ENCODE measurements at regions not wholly inside any gene's neighbourhood (a gene's known extent, or its start where the extent isn't known, plus 50 kb on each side); places are given as distances from the start of the nearest gene placed in this dataset.

DNA sequence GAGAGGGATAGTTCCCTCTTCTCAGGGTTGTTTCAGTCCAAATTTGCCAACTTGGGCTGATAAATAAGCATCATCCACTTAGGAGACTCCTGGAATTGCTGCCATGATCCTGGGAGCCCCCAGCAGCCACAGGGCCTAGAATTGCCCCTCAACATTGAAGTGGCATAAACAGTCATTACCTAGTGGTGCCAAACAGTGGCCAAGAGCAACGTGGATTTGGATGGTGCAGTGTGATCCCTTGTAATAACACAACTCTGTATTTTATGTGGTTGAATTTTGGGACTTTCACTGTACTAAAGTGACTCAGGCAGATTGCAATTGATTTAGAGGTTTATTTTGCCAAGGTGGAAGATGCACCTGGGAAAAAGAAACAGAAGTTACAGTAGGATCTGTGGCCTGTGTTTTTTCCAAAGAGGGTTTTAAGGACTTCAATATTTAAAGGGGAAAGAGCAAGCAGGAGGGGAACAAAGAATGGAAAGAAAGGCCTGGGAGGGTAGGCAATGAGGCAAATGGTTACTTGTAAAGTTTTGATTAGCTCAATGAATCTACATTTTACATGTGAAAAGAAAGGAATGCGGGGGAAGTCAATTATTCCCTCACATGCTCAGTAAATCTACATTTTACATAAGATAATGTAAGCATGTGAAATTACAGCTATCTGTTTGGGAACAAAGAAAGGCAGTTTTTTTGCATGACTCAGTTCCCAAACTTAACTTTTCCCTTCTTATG is 168.0 kb upstream of the NOX3 start:
- DNase-seq = no peak

DNA sequence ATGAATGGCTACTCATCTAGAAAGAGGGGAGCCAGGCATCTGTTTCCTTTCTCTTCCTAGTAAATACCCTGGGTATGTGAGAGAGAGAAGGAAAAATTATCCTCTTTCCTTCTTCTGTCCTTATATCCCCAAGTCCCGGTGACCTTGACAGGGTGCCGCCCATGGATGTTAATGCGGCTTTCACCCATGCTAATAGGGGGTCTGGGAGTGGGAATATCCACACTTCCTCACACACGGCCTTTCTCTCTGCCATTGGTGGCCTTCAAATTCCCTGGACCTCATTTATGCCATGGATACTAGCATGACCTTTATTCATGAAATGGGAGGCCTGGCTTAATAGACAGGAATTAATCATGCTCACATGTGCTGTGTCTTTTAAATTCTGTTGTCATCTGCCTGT is 159.0 kb upstream of the NOX3 start:
- DNase-seq = no peak

DNA sequence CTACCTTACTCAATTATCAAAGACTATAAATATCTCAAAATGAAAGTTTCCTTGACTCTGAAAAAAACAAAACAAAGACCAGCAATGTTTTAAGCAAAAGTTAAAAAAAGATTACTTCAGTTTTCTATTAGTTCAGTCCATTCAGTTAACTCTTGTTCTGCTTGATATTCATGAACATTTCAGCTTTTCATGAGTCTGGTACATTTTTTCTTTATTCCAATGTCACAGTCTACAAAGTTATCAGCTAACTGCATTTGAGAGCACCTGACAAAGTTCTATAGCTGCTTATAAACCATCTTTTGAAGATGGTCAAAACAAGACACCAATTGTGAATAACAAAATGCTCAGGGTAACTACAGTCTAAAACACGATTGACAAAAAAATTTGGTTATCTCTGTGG is 156.1 kb upstream of the NOX3 start:
- no peak for DNase-seq

DNA sequence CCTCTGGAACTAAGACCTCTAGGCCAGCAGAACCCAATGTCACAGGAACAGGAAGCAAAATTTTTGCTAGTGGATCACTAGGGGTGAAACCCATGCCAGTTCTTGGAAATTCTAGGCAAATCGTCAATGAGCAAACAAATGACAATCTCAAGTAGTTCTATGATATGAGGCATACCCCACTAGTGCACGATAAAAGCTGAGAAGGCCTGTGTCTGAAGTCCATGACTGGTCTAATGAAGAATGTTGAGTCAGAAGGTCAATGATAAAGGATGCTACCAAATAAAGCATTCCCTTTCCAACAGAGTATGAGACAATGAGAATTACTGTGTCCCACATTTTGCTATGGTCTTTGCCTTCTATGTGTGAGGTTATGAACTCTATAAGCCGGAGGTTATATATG is 149.4 kb upstream of the NOX3 start:
- no peak for DNase-seq

DNA sequence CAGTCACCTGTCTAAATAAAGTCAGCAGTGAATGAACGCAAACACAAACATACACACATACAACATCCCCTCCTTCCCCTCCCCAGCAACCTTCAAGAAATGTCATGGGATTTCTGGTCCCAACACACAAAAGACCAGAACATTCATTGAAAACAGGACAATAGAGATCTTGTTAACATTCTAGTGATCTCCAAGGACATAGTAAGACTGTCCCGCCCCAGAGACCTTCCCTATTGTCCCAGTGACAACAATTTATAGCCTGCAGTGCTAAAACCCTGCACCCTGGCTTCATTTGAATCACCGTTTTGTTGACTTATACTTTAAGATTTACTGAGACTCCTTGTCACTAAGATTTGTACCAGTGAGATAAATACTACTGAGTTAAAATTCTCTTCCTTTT is 143.9 kb upstream of the NOX3 start:
- DNase-seq = no peak

DNA sequence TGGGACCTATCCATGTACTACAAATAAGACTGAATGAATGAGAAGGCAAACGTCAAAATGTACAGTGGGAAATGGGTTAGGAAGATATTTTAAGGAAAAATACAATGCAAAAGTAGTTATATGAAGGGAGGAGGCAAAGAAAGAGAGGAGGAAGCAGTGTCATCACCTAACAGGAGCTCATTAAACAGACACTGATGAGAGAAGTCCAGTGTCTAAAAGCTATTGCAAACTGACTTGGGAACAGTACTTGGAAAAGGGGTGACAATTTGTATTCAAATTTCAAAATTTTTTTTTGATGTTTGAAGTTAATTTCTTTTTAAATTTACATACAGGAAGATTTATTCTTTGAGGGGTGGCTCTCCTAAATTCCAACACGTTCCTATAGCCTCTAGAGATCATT is 143.5 kb upstream of the NOX3 start:
- no peak for DNase-seq

DNA sequence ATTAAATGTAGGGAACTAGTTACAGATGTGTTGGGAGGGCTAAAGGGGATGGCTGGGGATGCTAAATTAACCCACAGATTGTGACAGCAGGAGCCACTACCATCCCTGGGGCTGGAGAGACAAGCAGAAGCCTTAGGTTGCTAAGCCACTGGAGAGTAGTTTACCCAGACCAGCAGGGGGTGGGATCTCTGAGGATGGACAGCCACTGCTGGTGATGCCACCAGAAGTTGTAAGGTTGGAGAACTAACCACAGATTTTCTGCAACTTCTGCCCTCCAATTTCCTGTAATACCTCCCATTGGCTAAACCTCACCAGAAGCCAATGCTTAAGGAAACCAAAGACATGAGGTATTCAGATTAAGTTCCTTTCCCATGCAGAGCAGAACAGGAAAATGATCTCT is 139.6 kb upstream of the NOX3 start:
- DNase-seq = no peak

DNA sequence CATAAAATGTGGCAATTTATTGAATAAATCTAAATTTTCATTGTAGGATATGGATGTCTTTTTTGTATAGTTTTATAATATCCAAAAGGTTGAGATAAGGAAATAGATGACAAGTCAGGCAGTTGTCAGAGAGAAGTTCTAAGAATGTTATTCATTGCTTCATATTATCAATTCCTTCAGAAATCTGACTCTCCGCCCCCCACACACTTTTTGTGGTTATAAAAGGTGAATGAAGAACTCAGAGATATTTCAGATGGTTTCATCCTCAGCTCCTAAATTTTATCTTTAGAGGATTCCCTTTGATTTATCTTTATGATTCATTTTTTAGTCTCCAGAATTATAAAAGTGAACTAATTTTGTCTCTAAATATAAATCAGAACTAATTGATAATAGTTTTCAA is 136.1 kb upstream of the NOX3 start:
- DNase-seq = no peak

DNA sequence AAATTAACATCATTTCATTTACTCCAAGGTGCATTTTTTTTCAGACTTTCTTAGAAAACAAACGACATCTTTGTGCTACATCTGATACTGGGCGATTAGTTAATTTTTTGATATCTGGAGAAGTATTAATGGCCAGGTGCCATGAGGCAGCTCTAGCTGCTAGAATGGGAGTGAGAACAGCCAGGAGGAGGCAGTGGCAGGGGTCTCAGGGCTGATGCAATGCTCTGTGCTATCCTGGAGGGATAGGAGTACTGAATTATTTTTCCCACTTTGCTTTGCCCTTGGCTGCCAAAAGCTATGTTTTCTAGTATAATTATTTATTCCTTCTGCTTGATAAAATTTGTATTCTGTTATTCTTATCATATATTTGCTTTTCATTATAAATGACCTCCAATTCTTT is 133.6 kb upstream of the NOX3 start:
- no peak for DNase-seq

DNA sequence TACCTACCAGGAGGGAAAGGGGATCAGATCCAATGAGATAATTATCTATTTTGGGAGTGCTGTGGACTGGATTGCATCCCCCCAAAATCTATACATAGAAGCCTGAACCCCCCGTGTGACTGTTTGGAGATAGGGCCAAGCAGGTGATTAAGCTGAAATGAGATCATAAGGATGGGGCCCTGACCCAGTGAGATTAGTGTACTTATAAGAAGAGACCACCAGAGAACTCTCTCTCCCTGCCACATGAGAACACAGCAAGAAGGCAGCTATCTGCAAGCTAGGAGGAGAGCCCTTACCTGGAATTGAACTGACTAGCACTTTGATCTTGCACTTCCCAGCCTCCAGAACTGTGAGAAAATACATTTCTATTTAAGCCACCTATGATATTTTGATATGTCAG is 132.2 kb upstream of the NOX3 start:
- DNase-seq = no peak

DNA sequence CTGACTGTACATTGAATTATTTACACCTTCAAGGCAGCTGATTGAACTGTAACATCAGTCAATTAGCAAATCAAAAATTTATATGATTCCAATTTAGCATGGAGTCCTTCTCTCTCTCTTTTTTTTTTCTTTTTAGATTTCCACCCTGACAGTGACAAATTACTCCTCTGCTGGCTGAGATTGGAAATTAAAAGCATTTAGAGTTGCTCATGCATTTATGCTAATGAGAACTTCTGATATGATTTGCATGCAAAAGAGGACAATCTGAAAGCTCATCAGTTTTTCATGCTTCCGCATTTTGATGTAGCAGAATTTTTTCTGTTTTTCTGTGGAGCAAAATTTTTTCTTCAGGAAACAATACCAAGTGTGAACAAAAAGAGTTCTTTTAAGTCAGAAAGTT is 130.5 kb upstream of the NOX3 start:
- DNase-seq = no peak

DNA sequence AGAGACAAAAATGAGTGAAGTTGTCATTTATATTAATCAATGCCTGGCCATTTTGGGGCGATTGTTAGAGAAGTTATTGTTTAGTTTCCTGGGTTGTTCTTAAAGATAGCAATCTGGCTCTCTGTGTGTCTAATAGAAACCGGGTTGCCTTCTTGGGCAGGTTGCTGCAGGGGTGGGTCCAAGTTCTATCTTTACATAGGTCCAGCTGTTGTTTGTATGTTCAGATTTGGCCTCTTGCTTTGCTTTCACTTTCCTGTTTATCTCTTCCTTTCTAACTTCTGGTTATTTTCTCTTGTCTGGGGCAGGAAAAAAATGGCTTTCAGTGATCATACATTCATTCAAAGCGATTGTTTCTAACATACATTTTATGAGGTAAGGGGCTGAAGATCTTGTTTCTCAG is 128.4 kb upstream of the NOX3 start:
- no peak for DNase-seq

DNA sequence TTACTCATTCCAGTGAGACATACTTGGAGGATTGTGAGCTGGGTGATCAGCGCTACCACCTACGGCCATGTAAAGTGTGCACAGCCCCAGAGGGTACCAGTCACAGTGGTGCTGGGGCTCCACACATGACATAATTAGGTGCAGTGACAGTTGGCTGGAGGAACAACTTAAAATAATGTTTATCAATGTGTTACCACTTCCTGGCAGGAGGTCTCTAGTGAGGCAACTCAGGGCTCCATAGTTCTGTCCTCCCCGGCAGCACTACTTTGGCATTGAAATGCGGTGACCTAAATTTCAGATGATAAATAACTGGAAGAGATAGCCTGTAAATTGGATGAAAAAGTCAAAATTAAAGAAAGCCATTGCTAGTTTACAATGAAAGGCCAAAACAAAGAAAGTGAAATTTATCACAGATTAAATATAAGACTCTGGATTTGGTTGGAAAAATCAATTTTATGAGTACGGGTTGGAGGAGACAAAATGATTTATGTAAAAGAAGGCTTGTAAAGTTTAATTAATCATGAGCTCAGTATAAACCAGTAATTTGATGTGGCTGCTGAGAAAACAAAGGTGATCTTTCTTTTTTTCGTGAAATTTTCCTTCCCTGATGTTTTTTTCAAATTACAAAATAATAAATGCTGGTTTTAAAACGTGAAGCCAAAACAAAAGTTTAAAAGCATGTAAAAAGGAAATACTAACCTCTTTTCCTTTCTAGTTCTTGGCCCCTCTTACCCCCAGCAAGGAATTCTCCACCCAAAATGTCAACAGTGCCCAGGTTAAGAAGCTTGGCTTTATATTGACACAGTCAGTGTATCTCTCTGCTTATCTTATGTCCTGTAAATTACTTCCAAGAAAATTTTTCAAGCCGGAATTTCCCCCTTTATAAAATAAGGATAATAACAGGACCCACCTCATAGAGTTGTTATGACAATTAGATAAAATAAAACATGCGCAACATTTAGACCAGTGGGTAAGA is 126.7 kb upstream of the NOX3 start:
- DNase-seq = no peak

DNA sequence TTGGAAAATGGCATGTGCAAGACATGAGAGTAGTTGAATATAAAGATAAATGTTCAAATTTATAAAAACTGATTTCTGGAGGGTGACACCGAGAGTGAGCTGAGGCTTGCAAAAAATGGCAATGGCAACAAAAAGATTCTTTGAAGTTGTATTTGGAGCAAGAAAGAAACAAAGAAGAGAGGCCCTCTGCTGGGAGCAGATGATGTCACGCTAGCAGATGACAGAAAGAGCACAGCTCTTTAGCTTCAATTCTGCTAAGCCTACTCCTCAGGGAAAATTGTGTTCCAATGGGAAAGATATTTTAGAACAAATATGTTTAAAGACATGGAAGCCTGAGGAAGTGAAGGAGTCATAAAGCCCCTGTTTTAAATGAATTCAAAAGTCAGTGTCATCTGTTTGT is 125.3 kb upstream of the NOX3 start:
- DNase-seq = no peak

DNA sequence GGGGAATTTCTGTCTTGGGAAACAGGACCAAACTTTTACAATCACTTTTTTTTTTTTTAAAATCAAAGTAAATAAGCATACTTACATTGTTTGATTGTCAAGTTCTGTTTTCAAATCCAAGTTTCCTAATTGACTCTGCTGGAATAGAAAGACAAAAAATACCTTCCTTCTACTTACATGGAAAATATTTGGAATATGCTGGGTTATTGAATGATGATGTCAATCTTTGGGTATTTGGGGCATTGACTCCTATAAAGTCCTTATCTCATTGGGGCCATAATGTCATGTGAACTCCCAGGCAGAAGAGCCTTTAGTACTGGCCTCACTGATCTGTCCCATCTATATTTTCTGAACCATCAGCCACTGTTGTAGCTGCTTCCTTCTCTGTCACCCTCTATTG is 122.6 kb upstream of the NOX3 start:
- DNase-seq = no peak

DNA sequence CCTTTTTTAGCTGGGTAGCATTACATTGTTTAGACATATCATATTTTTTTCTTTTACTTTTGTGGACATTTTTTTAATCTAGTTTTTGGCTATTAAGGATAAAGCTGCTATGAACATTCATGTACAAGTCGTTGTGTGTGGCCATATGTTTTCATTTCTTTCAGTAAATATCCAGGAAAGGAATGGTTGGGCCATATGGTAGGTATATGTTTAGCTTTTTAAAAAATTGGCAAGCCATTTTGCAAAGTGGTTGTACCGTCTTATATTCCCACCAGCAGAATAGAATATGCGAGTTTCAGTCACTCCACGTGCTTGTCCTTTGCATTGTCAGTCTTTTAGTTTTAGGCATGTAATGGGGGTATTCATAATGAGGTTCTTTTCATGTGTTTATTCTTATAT is 106.3 kb upstream of the NOX3 start:
- DNase-seq = no peak

DNA sequence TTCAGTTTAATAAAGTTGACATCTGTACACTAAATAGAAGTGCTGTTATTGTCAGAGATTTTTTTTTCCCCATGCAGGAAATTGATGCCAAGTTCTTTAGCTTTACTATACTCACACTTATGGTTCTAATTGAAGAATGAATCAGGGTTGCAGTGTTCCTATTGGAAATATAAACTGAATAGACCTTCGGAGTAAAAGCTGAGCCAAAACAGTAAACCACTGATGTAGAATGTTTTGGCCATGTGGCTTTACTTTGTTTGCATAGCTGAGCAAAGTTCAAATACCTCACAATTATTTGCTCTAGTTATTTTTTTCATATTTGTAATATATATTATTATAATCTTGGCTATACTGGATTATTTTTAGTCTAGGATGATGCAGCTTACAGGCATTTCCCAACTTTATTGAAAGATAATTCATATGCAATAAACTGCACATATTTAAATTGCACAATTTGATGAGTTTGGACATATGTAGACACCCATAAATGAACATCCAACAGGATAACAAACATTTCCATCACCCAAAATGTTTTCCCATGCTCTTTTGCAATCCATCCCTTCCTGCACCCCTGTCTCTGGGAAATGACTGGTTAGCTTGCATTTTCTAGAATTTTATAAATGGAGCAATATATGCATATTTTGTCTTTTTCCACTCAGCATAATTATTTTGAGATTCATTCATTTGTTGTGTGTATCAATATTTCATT is 105.8 kb upstream of the NOX3 start:
- DNase-seq = no peak

DNA sequence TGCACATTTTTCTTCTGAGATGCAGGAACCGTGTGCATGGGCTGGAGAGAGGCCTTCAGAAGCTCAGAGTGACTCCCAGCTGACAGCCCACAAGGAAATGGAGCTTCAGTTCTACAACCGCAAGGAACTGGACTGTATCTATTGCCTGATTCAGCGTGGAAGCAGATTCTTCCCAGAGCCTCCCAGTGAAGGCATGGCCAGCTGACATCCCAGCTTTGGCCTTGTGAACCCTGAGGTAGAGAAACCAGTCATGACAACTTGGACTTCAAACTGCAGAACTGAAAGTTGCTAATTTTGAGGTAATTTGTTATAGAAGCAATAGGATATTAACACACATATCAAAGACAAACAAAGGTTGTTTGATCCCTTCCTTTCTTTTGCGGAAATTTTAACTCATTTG is 94.3 kb upstream of the NOX3 start:
- no peak for DNase-seq

DNA sequence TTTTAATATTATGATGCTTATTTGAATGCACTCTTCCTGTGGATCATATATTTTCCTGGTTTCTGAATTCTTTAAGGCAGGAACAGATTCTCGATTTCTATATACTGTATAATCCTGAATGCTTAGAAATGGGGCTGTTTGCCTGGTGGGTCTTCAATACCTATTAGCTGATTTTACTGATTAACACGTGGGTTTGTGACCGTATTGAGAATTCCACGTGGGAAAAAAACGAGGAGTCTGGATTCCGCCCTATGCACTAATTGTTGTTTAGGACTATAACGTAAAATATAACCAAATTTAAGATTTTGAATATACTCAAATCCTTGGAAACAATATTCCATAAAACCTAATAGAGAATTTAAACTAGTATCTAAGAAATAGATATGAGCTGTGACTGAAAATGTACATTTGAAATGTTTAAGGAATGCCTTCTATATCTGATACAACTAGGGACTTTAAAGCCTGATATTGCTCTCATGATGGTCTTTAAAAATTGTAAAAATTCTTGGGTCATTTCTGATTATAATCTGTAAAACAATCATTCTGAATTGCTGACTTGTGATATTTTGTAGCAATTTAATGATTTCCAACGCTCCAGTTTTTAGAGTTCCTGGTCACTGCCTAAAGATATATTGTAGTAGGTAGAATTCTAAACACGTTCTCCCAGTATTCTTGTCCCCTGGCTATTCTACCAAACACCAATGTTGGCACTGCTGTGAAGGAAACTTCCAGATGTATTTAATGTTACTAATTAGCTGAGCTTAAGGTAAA is 93.6 kb upstream of the NOX3 start:
- no peak for DNase-seq

DNA sequence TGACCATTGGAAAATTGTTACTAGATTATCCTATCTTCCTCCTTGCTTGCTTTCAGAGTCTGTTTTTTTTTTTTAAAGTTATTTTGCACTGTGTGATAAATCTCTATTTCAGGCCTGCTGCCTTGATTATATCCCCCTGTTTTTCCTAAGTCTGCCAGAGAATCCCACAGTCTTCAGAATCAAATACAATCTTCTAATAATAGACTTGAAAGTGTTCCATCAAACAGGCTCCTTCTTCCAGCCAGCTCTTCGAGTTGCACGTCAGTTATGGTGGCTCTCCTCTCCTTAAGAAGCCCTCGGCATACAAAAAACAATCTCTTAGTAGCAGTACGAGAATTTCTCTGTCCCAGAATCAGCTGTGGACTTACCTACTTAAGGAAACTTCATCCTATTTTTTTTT is 92.9 kb upstream of the NOX3 start:
- no peak for DNase-seq

DNA sequence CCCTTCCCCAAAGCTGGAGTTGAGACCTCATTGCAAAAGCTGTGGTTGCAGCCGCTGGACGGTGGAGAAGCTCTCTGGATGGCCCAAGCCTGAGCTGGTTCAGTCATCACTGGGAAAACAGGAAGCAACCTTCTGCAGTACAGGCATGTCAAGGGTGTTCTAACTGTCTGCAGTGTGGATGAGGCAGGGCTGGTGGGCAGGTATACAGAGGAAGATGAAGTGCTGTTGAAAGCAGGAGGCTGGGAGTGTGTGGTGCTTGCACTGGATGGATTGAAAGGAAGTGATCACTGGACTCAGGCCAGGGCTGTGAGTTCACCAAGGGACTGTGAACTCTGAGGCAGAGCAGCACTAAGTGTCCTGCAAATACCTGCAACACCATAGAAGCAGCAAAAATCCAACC is 89.0 kb upstream of the NOX3 start:
- no peak for DNase-seq

DNA sequence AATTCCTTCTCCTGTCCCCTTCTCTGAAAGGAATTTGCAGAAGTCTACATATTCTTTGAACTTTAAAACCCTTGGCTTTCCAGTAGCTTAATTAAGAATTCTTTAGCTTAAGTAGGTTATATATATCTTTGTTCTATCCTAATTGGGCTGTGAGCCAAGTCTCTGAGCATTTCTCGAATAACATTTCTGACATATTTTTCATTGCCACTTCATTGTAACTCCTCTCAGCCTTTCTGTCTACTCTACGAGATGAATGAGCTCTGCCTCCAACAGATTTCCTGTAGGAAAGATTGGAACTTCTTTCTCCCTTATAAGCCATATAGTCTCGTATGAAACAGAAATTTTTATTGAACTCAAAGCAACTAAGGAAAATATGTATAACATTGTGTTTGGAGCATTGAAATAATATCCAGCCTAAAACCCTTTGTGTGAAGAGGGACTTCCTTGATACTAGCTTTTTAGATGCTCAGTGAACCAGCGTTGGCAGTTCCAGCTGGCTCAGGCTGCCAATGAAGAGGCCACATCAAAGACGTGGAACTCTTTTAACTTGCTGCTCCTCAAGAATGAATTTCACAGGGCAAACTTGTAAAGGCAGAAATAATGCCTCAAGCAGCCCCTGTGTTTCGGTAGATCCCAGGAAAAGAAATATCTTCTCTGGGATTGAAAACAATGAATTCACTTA is 87.7 kb upstream of the NOX3 start:
- no peak for DNase-seq

Measured in activated CD8-positive, alpha-beta memory T cell treated with anti-CD3 and anti-CD28 coated beads for 24 hours (primary cell).